GM12874 (cell line): ENCODE measurements at regions not wholly inside any gene's neighbourhood (a gene's known extent, or its start where the extent isn't known, plus 50 kb on each side); places are given as distances from the start of the nearest gene placed in this dataset.

Experiments used
- TF ChIP-seq, protein P1 (sequence below): IDR thresholded peaks from 2 replicates; pipeline ENCODE4 v1.5.1; 2011; ENCODE audit warnings: low read depth, mild to moderate bottlenecking, control low read depth, low read length, moderate library complexity; ENCODE audit not compliant: insufficient read depth

- TF ChIP-seq, protein P1, sequence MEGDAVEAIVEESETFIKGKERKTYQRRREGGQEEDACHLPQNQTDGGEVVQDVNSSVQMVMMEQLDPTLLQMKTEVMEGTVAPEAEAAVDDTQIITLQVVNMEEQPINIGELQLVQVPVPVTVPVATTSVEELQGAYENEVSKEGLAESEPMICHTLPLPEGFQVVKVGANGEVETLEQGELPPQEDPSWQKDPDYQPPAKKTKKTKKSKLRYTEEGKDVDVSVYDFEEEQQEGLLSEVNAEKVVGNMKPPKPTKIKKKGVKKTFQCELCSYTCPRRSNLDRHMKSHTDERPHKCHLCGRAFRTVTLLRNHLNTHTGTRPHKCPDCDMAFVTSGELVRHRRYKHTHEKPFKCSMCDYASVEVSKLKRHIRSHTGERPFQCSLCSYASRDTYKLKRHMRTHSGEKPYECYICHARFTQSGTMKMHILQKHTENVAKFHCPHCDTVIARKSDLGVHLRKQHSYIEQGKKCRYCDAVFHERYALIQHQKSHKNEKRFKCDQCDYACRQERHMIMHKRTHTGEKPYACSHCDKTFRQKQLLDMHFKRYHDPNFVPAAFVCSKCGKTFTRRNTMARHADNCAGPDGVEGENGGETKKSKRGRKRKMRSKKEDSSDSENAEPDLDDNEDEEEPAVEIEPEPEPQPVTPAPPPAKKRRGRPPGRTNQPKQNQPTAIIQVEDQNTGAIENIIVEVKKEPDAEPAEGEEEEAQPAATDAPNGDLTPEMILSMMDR: no peak
These were observed 74.0 kb upstream of the LIPC start for GRCh38 chr15:58357529-58358476.

GRCh38 chr15:58360421-58361090, 71.2 kb upstream of the LIPC start:
- TF ChIP-seq, protein P1: no peak

DNA sequence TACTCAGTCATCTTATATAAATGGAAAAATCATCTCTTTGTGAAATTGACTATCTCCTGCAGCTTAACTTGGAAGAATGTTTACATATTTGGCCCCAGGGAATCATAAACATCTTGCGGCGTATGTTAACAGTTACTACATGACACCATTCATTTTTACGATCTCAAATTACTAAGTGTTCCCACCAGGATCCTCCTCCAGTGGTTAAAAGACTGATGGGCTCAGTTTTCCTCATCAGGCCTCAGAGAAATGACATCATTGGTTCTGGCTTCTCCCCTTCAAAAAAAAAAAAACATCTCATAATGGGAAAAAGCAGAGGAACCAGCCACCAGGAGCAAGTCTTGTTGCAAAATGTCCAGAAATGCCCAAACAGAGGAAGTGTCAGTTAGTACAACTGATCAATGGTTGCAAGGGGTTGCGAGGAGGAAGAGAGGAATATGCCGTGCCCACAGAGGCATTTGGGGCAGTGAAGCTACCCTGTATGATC, 70.5 kb upstream of the LIPC start:
- TF ChIP-seq, protein P1: no peak

DNA sequence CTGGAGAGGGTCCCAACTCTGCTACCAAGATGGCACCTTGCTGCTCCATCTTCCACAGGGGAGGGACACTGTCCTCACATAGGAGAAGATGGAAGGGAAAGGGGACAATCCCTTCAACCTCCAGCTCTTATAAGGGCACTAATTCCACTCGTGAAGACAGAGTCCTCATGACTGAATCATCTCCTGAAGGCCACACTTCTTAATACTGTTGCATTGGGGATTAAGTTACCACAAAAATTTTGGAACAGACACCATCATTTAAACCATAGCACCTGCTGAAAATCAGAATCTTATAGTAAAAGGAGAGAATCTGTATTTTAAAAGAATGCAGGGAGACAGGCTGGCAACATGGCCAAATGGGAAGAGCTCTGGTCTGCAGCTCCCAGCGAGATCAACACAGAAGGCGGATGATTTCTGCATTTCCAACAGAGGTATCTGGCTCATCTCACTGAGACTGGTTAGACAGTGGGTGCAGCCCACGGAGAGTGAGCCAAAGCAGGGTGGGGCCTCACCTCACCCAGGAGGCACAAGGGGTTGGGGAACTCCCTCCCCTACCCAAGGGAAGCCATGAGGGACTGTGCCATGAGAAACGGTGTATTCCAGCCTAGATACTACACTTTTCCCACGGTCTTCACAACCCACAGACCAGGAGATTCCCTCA, 69.4 kb upstream of the LIPC start:
- TF ChIP-seq, protein P1: no peak

DNA sequence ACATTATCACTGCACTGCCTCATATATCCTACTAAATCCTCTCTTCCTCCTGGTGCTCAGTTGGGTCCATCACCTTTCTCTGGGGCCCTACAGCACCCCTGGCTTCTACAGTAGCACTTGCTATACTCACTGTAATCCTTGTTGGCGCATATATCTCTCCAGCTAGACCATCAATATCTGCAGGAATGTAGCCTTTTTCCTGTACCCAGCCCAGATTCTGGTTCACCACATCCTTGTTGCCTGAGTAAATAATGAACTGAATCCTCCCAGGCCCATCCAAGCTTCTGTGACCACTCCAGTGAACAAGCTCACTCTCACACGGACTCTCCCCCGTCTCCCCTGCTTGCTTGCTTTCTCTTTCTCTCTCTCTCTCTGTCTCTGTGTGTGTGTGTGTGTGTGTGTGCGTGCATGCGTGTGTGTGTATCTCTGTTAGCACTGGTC, 62.5 kb upstream of the LIPC start:
- TF ChIP-seq, protein P1: no peak

- TF ChIP-seq, protein P1: no peak
These were observed 61.8 kb upstream of the LIPC start for GRCh38 chr15:58369956-58370355.

DNA sequence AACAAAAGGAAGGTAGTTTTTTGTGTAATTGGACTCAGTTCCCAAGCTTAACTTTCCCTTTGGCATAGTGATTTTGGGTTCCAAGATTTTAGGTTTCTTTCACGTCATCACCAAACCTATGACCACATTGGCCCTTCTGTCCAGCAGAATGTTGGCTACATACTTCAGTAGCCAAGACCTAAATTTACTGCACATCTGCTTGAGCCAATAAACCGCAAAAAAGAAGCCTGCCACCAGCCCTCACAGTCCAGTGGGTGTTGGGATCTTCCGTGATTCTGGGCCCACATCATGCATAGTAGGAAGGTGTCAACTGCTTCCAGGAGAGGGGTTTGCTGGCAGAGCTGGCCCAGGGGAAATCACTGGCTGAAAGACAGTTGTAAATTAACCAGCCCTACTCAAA, 57.6 kb upstream of the LIPC start:
- TF ChIP-seq, protein P1: no peak
